ENCODE measurements at regions not wholly inside any gene's neighbourhood (a gene's known extent, or its start where the extent isn't known, plus 50 kb on each side); places are given as distances from the start of the nearest gene placed in this dataset.

DNA sequence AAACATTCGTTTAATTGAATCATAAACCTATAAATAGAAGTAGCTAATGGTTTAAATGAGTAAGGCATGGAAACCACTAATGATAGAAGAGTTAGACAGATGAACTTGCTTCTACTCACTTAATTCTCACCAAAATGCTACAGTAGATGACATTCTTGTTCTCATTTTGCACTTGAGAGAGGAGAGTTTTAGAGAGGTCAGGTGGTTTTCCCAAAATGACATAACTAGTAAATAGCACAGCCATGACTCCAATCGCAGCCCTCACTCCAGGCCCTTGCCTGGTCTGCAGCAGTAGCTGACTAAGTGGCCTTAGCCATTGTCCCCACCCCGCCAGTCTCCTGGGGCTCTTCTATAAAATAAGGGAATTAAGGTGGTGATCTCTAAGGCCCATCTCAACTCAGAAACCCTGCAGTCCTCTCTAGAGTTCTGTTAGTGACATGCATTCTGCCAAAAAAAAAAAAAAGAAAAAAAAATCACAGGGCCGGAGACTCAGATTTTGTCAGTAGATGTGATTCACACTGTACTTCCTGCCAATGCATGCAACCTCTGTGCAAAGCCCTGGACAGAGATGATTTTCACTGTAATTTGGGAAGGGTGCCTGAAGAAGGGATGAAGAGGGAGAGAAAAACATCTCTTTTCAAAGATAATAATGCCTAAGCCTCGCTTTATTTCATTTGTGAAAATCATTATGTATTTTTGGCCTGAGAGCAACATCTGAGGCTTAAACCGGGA, 221.8 kb downstream of the ANAPC1 start:
- 78 to 80% methylated on average over 6 of the region's 6 CpGs for WGBS, 2 donors
- Histone ChIP-seq H3K27me3 (no peaks in the 10 kb centered on the region), H3K36me3 (no peaks in the 10 kb centered on the region), H3K27ac (no peak overlapping the region), H3K4me1 (peaks cover 0 to 14% (median 0%) of the 10 kb centered on the region in 4 donors), H3K4me3 (no peak overlapping the region), H3K9me3 (no peaks in the 10 kb centered on the region)
- intact Hi-C loops (cut with DNase I): no loop called here
- TF ChIP-seq CTCF (IDR thresholded peaks at IDR 0.05) (no peak), POLR2AphosphoS5 (IDR thresholded peaks at IDR 0.05) (no peak), EP300 (IDR thresholded peaks at IDR 0.05) (no peak), POLR2A (IDR thresholded peaks at IDR 0.05) (no peak)
- DNase-seq: no peak

- H3K36me3 ChIP-seq: no peaks in the 10 kb centered on the region
- intact Hi-C loops (cut with DNase I): no loop called here
- H3K4me3 ChIP-seq: no peak overlapping the region
- TF ChIP-seq POLR2AphosphoS5 (IDR thresholded peaks at IDR 0.05): no peak
- TF ChIP-seq POLR2A (IDR thresholded peaks at IDR 0.05): no peak
- TF ChIP-seq CTCF (IDR thresholded peaks at IDR 0.05): no peak
- no peak for TF ChIP-seq EP300 (IDR thresholded peaks at IDR 0.05)
- DNase-seq: no peak
- H3K9me3 ChIP-seq: no peaks in the 10 kb centered on the region
- H3K27me3 ChIP-seq: no peaks in the 10 kb centered on the region
- WGBS, 2 donors: 72 to 83% methylated on average over 7 of the region's 7 CpGs
- H3K4me1 ChIP-seq: peaks cover 0 to 14% (median 0%) of the 10 kb centered on the region in 4 donors
- H3K27ac ChIP-seq: no peak overlapping the region
Measured at GRCh38 chr2:111662771-111663470, 221.1 kb downstream of the ANAPC1 start.

DNA sequence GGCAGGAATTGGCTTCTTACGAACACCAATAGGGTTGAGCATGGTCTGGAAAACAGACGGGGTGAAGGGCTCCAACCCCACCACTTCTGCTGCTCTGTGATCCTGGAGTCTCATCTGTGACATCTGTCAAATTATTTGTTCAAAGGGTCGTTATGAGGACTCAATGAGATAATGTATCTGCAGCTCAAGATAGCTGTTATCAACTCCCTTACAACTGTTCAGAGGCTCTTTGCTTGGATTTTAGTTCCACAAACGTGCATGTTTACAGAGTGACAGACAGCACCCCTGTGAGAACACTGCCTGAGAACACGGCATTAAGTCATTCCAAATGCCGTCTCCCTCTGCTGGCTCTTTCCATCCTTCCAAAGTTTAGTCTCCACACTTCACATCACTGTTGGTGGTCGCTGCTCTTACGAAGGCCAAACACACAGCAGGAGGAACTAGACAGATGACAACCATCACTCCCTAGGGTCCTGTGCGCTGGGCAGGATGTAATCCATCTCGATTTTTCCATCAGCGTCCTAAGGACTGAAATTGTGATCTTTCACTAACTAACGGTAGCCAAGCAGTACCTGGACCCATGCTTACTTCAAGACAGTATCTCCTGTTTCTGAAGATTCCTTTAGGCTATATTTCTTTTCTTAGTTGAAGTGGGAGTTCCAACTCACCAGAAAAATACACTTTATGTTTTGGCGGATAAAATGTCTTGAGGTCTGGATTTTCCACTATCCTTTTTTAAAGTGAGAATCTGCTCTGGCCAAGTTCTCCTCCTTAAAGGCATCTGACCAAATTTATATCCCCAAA, 220.3 kb downstream of the ANAPC1 start:
- Histone ChIP-seq H3K36me3 (no peaks in the 10 kb centered on the region), H3K4me3 (no peak overlapping the region), H3K4me1 (peaks cover 0 to 14% (median 0%) of the 10 kb centered on the region in 4 donors), H3K9me3 (no peaks in the 10 kb centered on the region), H3K27ac (no peak overlapping the region), H3K27me3 (no peaks in the 10 kb centered on the region)
- 72 to 75% methylated on average over 13 of the region's 13 CpGs for WGBS, 2 donors
- no peak for DNase-seq
- no peak for TF ChIP-seq CTCF (IDR thresholded peaks at IDR 0.05)
- no peak for TF ChIP-seq POLR2A (IDR thresholded peaks at IDR 0.05)
- TF ChIP-seq EP300 (IDR thresholded peaks at IDR 0.05): no peak
- no peak for TF ChIP-seq POLR2AphosphoS5 (IDR thresholded peaks at IDR 0.05)
- intact Hi-C loops (cut with DNase I): no loop called here

DNA sequence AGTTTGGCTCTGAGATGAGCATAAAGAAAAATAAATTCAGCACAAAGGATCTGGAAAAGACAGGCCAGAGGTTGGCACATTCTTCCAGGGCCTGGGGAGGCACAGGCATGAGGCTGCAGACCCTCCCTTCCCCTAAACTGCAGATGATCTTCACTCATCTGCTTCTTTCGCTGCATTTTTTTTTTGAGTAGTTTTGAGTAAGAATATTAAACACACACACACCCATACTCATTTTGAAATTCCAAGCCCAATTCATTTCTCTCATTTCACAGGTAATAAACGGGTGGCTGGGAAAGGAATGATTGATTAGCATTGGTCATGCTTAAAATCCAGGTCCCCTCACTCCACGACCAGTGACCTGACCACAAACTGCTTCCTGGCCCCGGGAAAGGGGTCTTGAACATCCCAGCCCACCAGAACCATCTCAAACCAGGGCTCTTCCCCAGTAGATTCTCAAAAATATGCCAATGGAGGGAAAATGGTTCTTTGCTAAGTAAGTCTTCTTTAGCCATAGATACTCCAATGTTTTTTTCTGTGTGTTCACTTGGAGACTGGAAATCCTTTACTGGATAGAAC, 219.6 kb downstream of the ANAPC1 start:
- intact Hi-C loops (cut with DNase I): no loop called here
- Histone ChIP-seq H3K4me3 (no peak overlapping the region), H3K27ac (no peak overlapping the region), H3K27me3 (no peaks in the 10 kb centered on the region), H3K36me3 (no peaks in the 10 kb centered on the region), H3K9me3 (no peaks in the 10 kb centered on the region), H3K4me1 (peaks cover 0 to 14% (median 0%) of the 10 kb centered on the region in 4 donors)
- TF ChIP-seq EP300 (IDR thresholded peaks at IDR 0.05) (no peak), CTCF (IDR thresholded peaks at IDR 0.05) (no peak), POLR2AphosphoS5 (IDR thresholded peaks at IDR 0.05) (no peak), POLR2A (IDR thresholded peaks at IDR 0.05) (no peak)
- DNase-seq: no peak
- 79 to 84% methylated on average over 4 of the region's 4 CpGs for WGBS, 2 donors

All from sigmoid colon (tissue), 6 donors.